GM19397 (cell line): ENCODE measurements at regions not wholly inside any gene's neighbourhood (a gene's known extent, or its start where the extent isn't known, plus 50 kb on each side); places are given as distances from the start of the nearest gene placed in this dataset.

ENCODE experiments used
- ATAC-seq: cut with Tn5 transposase; IDR thresholded peaks from one replicate; pipeline ENCODE4 v1.9.1; 2021; ENCODE audit warnings: mild to moderate bottlenecking, moderate library complexity; ENCODE audit not compliant: unreplicated experiment

- ATAC-seq = no peak
Observed at GRCh38 chr15:70217226-70218160, 119.8 kb upstream of the TLE3 start.

- ATAC-seq = no peak
Observed at GRCh38 chr15:70215951-70216350, 118.2 kb upstream of the TLE3 start.

- no peak for ATAC-seq
Observed at GRCh38 chr15:70214941-70215635, 117.4 kb upstream of the TLE3 start.

DNA sequence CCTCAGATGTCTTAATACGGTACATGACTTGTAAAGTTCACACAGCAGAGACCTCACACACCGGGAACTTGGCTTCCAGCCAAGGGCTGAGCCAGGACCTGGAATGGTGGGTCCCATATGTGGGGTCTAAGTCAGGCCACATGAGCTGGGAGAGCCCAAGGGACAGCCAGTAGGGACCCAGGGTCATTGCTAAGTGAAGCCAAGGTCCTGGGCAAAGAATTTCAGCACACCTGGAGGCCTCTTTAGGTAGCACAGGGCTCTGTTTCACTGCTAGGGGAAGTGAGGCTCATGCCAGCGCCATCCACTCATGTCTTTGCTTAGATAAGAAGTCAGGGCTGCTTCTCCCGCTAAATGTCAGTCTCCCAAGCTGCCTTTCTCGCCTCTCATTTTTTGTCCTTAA is 116.6 kb upstream of the TLE3 start:
- no peak for ATAC-seq

DNA sequence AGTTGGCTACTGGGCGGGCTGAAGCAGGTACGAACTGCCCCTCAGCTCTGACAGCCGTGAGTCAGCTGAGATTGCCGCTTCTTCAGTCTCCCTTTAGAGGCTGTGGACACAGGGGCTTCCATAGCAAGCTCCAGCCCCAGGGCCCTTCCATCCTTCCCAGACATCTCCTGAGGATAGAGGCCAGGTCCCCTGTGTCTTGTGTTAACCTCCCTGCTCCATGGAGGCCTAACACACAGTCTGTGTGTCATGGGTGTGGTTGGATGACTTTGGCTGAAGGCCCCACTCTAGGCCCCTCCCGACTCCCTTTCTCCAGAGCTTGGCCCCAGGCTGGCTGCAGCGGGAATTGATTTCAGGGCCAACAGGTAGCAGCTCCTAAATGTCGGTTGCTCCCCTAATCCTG is 116.1 kb upstream of the TLE3 start:
- no peak for ATAC-seq

DNA sequence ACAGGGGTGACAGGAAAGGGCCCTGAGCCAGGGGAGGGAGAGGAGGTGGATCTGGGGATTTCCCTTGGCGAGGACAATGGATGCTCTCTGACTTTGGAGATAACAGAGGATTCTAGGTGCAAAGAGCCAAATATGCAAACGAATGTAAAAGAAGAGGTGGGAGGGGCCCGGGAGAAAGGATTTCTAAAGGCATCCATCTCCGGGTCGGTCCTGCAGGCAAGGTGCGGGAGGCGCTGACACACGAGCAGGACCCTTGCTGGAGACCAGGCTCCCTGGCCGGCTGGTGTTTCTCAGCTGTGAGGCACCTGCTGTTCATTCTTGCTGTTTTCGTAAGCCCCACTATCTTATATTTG is 115.2 kb upstream of the TLE3 start:
- no peak for ATAC-seq

DNA sequence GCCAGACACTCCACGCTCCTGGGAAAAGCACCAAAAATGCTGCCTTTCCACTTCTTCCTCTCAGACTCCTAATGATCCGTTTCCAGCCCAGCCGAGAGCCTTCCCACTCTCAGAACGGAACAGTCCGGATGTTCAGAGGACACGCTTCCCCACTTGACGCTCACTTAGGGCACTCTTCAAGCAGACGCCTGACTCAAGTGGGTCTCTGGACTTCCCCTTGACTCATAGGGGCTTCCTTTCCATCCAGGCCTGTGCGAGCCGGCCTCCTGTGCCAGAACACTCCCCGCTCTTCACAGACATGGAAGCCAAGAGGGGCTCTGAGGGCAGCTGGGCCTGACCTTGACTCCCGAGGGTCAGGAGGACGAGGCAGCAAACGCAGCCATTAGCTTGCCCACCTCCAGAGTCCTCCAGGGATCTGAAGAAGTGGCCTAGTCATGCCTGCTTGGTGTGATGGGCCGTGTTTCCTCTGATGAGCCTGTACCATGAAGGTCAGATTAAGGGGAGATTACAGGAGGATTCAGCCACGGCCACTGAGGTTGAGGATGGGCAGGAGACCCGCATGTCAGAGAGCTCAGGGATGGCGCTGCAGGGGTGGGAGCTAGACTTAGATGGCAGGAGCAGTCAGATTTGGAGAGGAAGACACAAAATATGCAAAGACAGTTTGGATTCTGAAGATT is 114.7 kb upstream of the TLE3 start:
- ATAC-seq = no peak

DNA sequence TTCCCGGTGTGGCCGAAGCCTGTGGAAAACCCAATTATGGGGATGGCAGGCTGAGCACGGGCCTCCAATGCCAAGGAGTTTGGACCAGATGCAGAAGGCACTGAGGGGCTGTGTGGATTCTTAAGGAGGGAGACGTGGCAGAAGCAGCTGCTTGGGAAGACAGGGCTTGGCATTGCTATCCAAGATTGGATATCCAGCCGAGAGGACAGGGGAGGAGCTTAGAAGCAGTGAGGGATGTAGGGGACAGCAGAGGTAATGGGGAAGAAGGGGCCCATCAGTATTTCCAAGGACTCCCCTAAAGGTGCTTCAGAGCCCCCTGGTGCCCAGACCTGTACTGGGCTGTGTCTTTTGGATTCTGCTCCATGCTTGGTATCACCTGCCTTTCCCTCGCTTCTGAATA is 112.8 kb upstream of the TLE3 start:
- ATAC-seq = no peak

GRCh38 chr15:70210076-70210475 is 112.4 kb upstream of the TLE3 start:
- no peak for ATAC-seq

DNA sequence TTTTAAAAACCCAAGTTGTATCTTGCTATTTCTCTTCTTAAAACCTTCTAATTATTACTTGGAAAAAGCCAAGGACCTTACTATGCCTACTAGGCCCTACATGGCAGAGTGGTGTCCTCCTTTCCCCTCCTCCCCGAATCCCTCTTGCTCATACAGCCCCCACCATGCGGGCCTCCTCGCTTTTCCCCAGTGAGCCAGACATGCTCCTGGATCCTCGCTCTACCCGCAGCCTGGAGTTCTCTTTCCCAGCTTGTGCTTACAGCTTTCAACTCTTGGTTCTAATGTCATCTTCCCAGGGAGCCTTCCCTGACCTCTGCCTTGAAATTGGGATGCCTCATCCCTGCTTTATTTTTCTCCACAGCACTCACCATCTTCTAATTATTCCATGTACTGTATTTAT is 111.8 kb upstream of the TLE3 start:
- no peak for ATAC-seq

GRCh38 chr15:70208332-70208731 is 110.6 kb upstream of the TLE3 start:
- ATAC-seq = no peak

- ATAC-seq = no peak
Observed at GRCh38 chr15:70206668-70207067, 109.0 kb upstream of the TLE3 start.

DNA sequence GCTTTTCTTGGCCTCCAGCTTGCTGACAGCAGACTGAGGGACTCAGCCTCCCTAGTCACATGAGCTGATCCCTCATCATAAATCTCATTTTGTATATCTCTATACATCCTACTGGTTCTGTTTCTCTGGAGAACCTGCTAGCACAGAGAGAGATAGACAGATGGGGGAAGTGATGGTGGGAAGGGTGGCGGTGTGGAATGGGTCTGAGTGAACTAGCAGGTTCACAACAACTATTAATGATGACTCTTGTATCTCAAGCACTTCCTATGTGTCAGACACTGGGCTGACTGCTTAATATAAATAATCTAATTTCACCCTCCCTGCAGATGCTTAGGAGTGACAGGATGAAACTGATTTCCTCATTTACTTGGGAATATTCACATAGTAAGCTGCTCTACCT is 106.9 kb upstream of the TLE3 start:
- ATAC-seq = no peak

GRCh38 chr15:70203981-70204560 is 106.4 kb upstream of the TLE3 start:
- no peak for ATAC-seq

- no peak for ATAC-seq
Observed at GRCh38 chr15:70202756-70203155, 105.0 kb upstream of the TLE3 start.

DNA sequence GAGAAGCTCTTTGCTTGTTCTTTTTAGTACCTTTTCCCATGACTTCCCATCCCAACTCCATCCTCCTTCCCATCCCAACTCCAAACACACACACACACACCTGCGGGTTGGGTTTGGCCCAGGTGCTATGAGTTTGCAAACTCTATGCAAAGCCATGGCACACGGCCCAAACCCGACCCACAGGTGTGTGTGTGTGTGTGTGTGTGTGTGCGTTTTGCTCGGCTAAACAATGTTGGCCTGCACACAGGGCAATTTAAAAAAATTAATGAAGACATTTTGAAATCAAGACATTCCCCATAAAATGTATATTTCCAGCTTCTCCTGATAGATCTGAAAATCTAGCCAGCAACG is 103.7 kb upstream of the TLE3 start:
- no peak for ATAC-seq

- ATAC-seq = no peak
Observed at GRCh38 chr15:70200511-70201424, 103.1 kb upstream of the TLE3 start.

DNA sequence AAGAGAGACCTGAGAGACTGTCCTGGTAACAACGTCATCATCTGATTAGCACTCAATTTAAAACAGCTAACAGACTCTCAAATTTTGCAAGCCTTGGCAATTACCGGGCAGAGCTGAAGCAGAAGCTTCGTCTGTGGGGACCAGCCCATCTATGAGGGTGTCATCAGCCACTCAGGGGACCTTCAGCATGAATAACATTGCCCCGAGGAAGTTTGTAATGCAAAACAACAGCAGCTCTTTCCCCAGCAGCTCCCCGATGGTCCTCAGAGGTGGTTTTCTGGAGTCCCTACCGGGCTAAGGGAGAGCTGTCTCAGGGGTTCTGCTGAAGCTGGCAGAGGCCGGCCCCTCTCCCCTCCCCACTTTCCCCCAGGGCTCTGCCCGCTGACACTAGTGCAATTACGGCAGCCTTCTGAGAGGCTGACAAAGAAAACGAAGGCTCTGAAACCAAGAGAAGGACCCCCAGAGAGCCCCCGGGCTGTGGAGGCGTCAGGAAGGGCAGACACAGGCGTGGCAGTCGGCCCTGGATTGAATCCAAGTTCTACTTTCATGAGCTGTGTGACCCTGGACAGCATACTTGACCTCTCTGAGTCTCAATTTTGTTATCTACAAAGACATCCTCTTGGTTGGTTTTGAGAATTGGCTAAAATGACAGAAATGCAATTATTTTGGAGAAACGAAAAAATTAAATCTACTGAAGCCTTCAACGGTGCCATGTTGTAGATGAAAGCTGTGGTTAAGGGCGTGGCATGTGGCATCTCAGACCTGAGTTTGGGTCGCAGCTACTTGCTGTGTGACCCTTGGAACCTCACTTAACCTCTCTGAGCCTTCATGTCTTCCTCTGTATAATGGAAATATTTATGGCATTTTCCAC is 102.1 kb upstream of the TLE3 start:
- no peak for ATAC-seq

DNA sequence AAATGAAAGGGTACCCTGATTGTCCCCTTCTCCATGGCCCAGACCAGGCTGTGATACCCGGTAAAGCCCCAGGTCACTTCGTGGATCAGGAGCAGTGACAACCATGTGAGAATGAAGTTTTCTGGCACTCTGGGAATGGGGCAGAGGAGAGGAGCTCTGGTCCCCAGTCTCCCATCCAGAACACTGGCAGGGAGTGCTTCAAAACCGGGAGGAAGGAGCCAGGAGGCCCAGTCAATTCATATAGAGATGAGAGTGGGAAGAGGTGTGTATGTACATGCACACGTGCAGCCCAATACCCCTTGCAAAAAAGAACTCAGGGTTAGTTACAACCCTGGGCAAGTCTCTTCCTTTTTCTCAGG is 101.4 kb upstream of the TLE3 start:
- ATAC-seq = no peak
